ENCODE measurements at regions not wholly inside any gene's neighbourhood (a gene's known extent, or its start where the extent isn't known, plus 50 kb on each side); places are given as distances from the start of the nearest gene placed in this dataset.

DNA sequence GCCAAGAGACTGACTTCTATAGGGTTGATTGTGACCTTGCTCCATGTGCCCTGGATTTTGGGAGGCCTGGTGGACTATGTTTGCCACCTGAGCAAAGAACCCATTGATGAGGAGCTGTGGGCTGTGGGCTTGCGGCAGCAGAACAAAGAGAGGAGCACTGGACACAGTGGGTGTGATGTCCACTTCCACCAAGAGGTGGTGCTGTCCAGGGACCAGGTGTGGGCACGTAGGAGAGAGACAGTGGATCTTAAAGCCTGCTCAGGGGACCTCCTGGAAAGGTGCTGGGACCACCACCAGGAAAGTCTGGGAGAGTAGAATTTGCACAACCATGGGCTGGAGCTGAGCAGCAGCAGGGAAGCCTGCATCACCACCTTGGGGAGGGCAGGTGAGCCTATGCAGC lies 106.7 kb upstream of the ETS2 start:
- Mint-ChIP-seq H3K27ac (no peak overlapping the region), H3K27me3 (peaks cover 24% of the 10 kb centered on the region), H3K36me3 (no peaks in the 10 kb centered on the region), H3K4me1 (ENCODE audit: unreplicated experiment) (peaks cover 13% of the 10 kb centered on the region), H3K4me3 (no peak overlapping the region), H3K9me3 (peaks cover 9% of the 10 kb centered on the region)
- no peak for DNase-seq (ENCODE audit: extremely low spot score, unreplicated experiment)
- TF ChIP-seq, protein P1, sequence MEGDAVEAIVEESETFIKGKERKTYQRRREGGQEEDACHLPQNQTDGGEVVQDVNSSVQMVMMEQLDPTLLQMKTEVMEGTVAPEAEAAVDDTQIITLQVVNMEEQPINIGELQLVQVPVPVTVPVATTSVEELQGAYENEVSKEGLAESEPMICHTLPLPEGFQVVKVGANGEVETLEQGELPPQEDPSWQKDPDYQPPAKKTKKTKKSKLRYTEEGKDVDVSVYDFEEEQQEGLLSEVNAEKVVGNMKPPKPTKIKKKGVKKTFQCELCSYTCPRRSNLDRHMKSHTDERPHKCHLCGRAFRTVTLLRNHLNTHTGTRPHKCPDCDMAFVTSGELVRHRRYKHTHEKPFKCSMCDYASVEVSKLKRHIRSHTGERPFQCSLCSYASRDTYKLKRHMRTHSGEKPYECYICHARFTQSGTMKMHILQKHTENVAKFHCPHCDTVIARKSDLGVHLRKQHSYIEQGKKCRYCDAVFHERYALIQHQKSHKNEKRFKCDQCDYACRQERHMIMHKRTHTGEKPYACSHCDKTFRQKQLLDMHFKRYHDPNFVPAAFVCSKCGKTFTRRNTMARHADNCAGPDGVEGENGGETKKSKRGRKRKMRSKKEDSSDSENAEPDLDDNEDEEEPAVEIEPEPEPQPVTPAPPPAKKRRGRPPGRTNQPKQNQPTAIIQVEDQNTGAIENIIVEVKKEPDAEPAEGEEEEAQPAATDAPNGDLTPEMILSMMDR (conservative IDR thresholded peaks at IDR 0.05), result peak; percentile 28

DNA sequence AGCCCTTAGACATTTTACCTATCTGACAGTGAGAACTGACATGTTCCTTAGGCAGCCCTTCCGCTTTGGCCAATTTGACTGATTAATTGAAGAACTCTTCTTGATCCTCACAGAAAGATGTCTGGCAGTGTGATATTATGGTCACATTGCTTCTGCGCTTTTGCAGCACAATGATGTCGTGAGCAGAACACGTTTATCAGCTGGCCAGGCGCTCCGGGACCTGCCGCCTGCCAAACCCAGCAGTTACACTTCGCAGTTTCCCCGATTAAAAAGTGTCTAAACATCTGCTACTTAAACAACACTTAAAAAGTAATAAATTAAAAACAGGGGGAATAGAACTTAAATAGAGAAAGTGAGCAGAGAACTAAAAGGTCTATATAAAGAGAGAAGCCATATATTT lies 103.5 kb upstream of the ETS2 start:
- Mint-ChIP-seq H3K4me3 (no peak overlapping the region), H3K27ac (no peak overlapping the region), H3K9me3 (peaks cover under 1% of the 10 kb centered on the region), H3K27me3 (peaks cover 18% of the 10 kb centered on the region), H3K4me1 (ENCODE audit: unreplicated experiment) (peaks cover 17% of the 10 kb centered on the region), H3K36me3 (no peaks in the 10 kb centered on the region)
- DNase-seq (ENCODE audit: extremely low spot score, unreplicated experiment), result no peak
- TF ChIP-seq, protein P1 (conservative IDR thresholded peaks at IDR 0.05), result no peak

DNA sequence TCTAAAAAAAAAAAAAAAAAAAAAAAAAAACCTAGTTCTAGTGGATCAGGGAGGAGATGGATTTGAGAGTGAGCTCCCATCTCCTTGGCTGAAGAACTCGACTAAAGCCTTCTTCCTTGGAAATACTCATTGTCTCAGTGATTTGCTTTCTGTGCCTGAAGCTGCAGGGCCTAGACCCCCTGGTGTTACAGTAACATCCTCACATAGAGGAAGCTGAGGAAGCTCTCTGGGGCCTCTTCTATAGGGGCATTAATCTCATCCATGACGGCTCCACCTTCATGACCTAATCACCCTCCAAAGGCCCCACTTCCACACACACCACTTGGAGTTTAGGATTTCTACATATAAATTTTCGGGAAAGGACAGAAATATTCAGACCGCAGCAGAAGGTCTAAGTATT lies 95.9 kb upstream of the ETS2 start:
- H3K27me3 Mint-ChIP-seq, result no peaks in the 10 kb centered on the region
- peaks cover 15% of the 10 kb centered on the region for H3K4me1 Mint-ChIP-seq (ENCODE audit: unreplicated experiment)
- no peaks in the 10 kb centered on the region for H3K9me3 Mint-ChIP-seq
- H3K4me3 Mint-ChIP-seq, result no peak overlapping the region
- no peak overlapping the region for H3K27ac Mint-ChIP-seq
- DNase-seq (ENCODE audit: extremely low spot score, unreplicated experiment), result no peak
- TF ChIP-seq, protein P1 (conservative IDR thresholded peaks at IDR 0.05), result no peak
- H3K36me3 Mint-ChIP-seq, result no peaks in the 10 kb centered on the region

DNA sequence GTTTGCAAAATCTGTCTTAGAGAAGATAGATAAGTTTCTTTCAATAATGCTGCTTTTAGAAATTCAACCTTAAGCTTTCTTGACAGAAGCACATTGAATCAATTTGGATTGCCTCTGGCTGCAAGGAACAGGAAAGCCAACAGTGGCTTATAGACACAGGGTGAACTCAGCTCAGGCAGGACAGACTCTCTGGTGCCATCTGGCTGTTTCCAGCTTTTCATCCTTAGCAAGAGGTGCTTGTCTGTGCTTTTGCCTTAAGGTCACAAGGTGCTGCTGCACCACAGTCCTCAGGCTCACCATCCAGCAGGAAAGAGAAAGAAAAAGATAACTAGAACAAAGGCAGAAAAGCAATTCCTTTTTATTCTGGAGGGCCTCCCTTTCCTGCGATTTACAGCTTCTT lies 93.7 kb upstream of the ETS2 start:
- Mint-ChIP-seq H3K27me3 (peaks cover under 1% of the 10 kb centered on the region), H3K4me3 (no peak overlapping the region), H3K9me3 (peaks cover under 1% of the 10 kb centered on the region), H3K36me3 (no peaks in the 10 kb centered on the region), H3K27ac (no peak overlapping the region), H3K4me1 (ENCODE audit: unreplicated experiment) (peaks cover 15% of the 10 kb centered on the region)
- TF ChIP-seq, protein P1 (conservative IDR thresholded peaks at IDR 0.05), result peak; percentile 62
- DNase-seq (ENCODE audit: extremely low spot score, unreplicated experiment), result no peak

DNA sequence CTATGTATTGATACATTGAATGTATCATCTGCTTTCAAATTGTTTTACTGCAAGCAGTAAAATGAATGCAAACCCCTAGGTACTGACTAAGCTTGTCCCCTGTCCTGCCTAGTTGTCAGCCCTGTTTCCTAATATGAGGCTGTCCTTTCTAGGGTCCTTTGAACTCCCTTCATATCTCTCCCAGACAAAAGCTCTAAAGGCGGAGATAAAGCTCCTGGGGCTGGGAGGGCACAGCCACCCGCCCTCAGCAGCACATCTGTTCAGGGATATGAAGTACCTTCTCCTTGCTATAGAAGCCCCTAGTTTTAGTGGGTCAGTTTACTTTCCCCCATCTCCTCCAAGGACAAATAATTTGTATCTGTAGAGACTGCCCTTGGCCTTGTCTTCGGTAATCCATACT lies 93.1 kb upstream of the ETS2 start:
- Mint-ChIP-seq H3K9me3 (peaks cover 5% of the 10 kb centered on the region), H3K4me1 (ENCODE audit: unreplicated experiment) (peaks cover 15% of the 10 kb centered on the region), H3K27me3 (peaks cover 5% of the 10 kb centered on the region), H3K27ac (no peak overlapping the region), H3K4me3 (no peak overlapping the region), H3K36me3 (no peaks in the 10 kb centered on the region)
- no peak for DNase-seq (ENCODE audit: extremely low spot score, unreplicated experiment)
- TF ChIP-seq, protein P1 (conservative IDR thresholded peaks at IDR 0.05), result no peak

All from type B pancreatic cell (in vitro differentiated cells).